ENCODE measurements at regions not wholly inside any gene's neighbourhood (a gene's known extent, or its start where the extent isn't known, plus 50 kb on each side); places are given as distances from the start of the nearest gene placed in this dataset.
"Not testable (repeated sequence)": the region's sequence is repeated elsewhere in the genome, so short reads cannot be mapped to it uniquely, and the experiment has no call there.

DNA sequence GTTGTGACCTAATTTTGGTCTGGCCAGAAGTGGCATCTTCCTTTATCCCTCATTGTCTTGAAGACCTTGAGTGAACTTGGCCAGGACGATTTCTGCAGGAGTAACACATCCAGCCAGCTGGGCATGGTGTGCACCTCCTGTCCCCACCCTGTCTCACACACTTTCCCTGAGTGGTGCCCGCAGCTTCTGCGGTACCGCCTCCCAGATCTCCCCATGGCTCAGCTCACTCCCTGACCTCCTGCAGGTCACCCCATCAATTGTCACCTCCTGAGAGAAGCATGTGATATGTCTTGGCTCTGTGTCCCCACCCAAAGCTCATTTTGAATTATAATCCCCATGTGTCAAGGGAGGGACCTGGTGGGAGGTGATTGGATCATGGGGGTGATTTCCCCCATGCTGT, 50.2 kb upstream of the TP53I11 start:
- no peak for DNase-seq

- no peak for DNase-seq
Observed at GRCh38 chr11:45001466-45002165, 50.9 kb upstream of the TP53I11 start.

DNA sequence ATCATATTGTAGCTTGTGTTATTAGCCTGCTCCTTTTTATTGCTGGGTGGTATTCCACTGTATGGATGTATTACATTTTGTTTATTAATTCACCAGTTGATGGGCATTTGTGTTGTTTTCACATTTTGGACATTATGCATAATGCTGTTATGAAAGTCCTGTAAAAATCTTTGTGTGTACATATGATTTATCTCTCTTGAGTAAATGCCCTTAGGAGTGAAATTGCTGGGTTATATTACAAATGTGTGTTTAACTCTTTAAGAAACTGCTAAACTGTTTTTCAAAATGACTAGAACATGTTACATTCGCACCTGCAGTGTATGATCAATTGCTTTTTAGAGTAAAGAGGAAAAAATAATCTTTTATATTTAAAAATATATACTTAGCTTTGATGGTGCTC, 54.4 kb upstream of the TP53I11 start:
- DNase-seq, result no peak

DNA sequence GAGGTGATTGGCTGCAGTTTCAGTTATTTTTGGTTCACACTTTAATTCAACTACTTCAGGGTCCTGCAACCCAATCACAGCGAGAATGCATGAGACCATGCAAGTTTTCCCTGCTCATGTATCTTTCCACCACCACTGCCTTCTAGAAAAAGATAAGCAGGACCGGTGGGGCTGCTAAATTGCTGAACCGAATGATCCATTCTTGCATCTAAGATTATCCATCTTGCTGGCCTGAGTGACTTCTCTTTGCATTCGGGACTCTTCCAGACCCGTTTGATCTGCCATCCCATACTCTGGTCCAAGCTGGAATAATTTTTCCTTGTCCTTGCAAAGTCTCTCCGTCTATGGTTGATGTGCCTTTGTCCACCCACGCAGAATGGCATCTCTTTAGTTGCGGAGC, 56.3 kb upstream of the TP53I11 start:
- no peak for DNase-seq

DNA sequence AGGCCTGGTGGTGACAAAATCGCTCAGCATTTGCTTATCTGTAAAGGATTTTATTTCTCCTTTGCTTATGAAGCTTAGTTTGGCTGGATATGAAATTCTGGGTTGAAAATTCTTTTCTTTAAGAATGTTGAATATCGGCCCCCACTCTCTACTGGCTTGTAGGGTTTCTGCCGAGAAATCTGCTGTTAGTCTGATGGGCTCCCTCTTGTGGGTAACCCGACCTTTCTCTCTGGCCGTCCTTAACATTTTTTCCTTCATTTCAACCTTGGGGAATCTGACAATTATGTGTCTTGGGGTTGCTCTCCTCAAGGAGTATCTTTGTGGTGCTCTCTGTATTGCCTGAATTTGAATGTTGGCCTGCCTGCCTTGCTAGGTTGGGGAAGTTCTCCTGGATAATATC, 65.3 kb upstream of the TP53I11 start:
- not testable (repeated sequence) for DNase-seq

GRCh38 chr11:45016446-45016845, 65.8 kb upstream of the TP53I11 start:
- DNase-seq, result not testable (repeated sequence)

GRCh38 chr11:45017329-45017728, 66.6 kb upstream of the TP53I11 start:
- no peak for DNase-seq

DNA sequence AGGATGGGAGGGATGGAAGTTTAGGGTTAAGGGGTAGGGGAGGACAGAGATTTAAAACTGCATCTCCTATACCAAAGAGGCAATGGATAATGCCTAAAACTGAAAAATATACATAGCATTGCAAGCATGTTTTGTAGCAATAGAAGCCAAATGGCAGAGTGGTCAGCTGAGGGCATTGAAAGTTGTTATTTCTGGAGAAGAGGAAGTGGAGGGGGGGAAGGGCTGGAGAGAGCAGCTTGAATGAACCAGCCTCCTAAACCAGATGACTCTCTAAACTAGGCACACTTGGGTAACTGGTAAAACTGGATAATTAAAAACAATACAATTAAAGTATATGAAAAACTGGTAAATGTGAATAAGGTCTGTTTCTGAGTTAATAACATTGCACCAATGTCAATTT, 70.3 kb upstream of the TP53I11 start:
- DNase-seq, result peak; percentile 9

DNA sequence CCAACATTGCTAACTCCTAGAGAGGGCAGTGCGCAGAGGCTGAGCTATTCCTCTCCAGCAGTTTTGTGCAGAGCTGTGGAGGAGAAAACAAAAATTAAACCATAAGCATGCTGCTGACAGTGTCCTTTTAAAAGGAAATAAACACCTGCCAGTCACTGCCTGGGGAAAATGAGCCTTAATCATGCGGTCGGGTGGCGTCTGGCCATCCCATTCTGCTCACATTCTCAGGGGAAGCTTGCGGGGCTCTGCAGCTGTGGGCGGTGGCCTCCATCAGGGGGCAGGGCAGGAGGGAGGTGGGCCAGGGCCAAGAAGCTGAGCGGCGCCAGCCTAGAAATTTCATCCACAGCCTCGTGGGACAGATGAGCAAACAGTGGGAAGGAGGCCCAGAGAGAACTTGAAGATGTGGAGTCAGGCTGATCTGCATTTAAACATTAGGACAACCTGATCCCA, 71.0 kb upstream of the TP53I11 start:
- peak; percentile 44 for DNase-seq

DNA sequence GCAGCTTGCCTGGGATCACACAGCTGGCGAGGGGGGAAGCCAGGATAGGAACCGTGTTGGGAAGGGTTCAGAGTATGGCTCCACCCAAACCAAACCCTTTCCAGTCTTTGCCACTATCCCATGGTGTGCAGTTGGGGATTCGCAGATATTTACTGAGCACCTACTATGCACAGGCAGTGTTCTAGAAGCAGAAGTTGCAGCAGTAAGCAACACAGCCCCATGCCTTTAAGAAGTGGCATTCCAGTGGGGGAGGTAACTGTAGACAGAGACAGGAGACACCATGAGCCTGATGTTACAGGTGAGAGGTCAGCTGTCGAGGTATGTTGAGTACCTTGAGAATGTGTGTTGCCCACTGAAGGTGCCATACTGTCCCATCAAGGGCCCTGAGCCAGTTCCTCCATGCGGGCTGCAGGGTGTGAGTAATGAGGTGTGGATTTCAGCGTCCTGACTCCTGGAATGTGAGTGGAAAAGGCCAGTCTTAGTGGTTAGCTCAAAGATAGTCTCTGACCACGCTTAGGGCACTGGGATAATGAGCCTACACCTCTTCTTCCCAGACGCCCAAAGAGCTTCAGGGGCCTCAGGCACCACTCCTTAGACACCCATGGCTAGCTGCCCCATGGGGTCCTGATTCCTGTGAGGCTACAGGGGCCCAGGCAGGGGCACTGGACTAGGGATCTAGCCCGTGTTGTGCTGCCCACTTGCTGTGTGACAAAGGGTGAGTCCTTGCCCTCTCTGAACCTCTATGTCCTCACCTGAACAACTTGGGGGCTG, 71.8 kb upstream of the TP53I11 start:
- no peak for DNase-seq

GRCh38 chr11:45023065-45023365, 72.3 kb upstream of the TP53I11 start:
- DNase-seq, result no peak

DNA sequence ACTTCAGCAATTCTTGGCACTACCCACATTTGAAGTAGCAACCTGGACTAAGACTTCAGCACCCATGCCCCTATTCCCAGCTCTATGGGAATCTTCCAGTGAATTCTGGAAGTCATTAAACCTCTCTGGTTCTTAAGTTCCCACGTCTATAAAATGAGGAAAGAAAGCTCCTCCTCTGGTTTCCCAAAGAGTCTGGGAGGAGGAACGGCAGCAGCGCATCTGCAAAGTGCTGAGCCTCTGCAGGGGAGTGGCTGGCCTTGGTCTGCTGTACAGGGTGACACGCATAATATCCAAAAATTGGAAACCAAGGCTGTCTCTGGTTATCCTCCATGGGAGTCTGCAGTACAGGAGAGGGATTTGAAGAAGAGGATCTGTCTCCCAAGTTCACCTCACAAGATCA, 73.6 kb upstream of the TP53I11 start:
- DNase-seq, result no peak

- DNase-seq, result no peak
Observed at GRCh38 chr11:45024846-45025588, 74.3 kb upstream of the TP53I11 start.

GRCh38 chr11:45025716-45026492, 75.2 kb upstream of the TP53I11 start:
- DNase-seq, result peak; percentile 73

DNA sequence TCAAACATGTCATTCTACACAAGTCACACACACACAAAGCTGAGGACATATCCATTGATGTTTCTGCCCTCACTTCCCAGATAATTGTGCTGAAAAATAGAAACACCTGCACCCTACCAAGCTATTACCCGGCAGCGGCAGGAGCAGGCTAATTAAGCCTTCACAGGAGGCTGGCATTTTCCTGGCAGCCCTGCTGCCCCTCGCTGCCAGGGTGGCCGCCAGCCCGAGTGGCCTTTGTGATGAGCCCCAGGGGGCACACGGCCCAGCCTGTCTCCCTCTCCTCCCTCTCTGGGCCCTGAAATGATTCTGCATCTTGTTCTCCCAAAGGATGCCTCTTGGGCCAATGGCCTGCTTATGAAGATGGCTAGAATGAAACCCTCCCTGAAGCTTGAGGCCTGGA, 76.2 kb upstream of the TP53I11 start:
- DNase-seq, result no peak

- DNase-seq, result no peak
Observed at GRCh38 chr11:45027312-45027711, 76.6 kb upstream of the TP53I11 start.

GRCh38 chr11:45028911-45029682, 78.4 kb upstream of the TP53I11 start:
- DNase-seq, result no peak

- no peak for DNase-seq
Observed at GRCh38 chr11:45030778-45031177, 80.1 kb upstream of the TP53I11 start.

DNA sequence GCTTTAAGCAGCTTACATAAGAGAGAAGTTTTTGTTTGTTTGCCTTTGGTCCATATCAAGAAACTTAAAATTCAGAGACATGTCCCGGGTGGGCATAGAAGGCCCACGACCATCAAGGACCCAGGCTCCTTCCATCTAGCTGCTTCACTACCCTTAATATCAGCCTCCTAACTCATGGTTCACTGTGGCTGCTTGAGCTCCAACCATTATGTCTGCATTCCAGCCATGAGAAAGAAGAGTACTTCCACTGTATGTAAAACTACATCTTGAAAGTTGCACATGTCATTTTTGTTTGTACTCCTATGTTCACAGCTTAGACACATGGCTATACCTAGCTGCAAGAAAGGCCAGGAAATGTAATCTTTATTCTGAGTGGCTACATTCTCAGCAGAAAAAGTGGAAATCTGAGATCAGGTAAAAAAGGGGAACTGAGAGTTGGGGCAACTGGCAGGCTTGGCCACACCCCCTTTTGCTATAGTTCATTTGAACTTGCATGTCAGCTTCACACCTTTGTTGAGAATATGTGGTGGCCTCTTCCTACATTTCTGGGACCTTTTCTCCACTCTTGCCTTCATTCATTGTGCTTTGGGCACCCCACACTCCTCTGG, 81.3 kb upstream of the TP53I11 start:
- DNase-seq, result no peak

GRCh38 chr11:45035413-45035812, 84.7 kb upstream of the TP53I11 start:
- DNase-seq, result no peak

GRCh38 chr11:45036010-45036409, 85.3 kb upstream of the TP53I11 start:
- no peak for DNase-seq

GRCh38 chr11:45036733-45037132, 86.0 kb upstream of the TP53I11 start:
- DNase-seq, result no peak
